ENCODE measurements at regions not wholly inside any gene's neighbourhood (a gene's known extent, or its start where the extent isn't known, plus 50 kb on each side); places are given as distances from the start of the nearest gene placed in this dataset.

DNA sequence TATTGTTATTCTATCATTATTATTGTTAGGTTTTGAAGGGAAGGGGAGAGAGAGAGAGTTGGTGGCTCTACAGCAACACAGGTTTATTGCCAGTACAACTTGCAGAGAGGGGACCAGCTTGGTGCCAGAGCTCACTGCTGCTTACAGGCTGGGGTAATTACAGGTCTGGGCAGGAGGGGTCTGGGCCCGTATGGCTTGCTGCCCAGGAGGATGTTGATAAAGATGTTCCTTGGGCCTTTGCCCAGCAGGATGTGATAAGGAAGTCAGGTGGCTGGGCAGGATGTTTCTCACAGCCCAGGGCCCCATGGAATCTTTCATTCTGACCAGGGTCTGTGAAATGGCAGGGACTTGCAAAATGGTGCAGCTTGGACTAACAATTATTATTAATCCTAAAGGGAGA is 64.2 kb upstream of the ZNF599 start:
- POLR2A ChIA-PET (ENCODE audit: unreplicated experiment): no interaction called here
- Histone ChIP-seq H3K9me3 (ENCODE audit: low read length) (no peaks in the 10 kb centered on the region), H3K9ac (ENCODE audit: low read length) (no peak overlapping the region), H3K27me3 (ENCODE audit: low read length) (no peaks in the 10 kb centered on the region; the same call in 1 of the 2 replicates), H3K4me3 (ENCODE audit: low read length) (no peak overlapping the region), H3K4me2 (ENCODE audit: low read length) (no peak overlapping the region), H3K27ac (ENCODE audit: low read length) (peak overlapping the region; percentile 30), H3K36me3 (ENCODE audit: low read depth, low read length) (no peaks in the 10 kb centered on the region), H3K4me1 (ENCODE audit: insufficient read depth, low read length) (peaks cover 4% of the 10 kb centered on the region; the same call in 1 of the 2 replicates), H4K20me1 (ENCODE audit: low read length) (no peaks in the 10 kb centered on the region), H3K79me2 (ENCODE audit: low read length) (no peaks in the 10 kb centered on the region), H3F3A (ENCODE audit: low read length, unreplicated experiment) (no peaks in the 10 kb centered on the region), H3K9me2 (replicated peaks; ENCODE audit: low read length) (no peaks in the 10 kb centered on the region), H2AFZ (ENCODE audit: low read length) (no peak overlapping the region)
- DNase-seq (no peak), ATAC-seq (no peak)
- CTCF ChIA-PET: interaction anchor here (0.7 kb wide), 1 partner anchor 304 kb away, joined by 3 read pairs; no protein-coding TSS in a partner anchor
- no peak for TF ChIP-seq EZH2 (IDR thresholded peaks at IDR 0.05; ENCODE audit: low read length, unreplicated experiment)
- TF ChIP-seq, protein P1, sequence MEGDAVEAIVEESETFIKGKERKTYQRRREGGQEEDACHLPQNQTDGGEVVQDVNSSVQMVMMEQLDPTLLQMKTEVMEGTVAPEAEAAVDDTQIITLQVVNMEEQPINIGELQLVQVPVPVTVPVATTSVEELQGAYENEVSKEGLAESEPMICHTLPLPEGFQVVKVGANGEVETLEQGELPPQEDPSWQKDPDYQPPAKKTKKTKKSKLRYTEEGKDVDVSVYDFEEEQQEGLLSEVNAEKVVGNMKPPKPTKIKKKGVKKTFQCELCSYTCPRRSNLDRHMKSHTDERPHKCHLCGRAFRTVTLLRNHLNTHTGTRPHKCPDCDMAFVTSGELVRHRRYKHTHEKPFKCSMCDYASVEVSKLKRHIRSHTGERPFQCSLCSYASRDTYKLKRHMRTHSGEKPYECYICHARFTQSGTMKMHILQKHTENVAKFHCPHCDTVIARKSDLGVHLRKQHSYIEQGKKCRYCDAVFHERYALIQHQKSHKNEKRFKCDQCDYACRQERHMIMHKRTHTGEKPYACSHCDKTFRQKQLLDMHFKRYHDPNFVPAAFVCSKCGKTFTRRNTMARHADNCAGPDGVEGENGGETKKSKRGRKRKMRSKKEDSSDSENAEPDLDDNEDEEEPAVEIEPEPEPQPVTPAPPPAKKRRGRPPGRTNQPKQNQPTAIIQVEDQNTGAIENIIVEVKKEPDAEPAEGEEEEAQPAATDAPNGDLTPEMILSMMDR (conservative IDR thresholded peaks at IDR 0.05; ENCODE audit: low read depth, low read length): no peak
- no peak for TF ChIP-seq EZH2phosphoT487 (IDR thresholded peaks at IDR 0.05; ENCODE audit: borderline replicate concordance, low read length)
- intact Hi-C loops (cut with micrococcal nuclease): no loop called here
- no TSS peak for BruUV-seq (replicated peaks)

DNA sequence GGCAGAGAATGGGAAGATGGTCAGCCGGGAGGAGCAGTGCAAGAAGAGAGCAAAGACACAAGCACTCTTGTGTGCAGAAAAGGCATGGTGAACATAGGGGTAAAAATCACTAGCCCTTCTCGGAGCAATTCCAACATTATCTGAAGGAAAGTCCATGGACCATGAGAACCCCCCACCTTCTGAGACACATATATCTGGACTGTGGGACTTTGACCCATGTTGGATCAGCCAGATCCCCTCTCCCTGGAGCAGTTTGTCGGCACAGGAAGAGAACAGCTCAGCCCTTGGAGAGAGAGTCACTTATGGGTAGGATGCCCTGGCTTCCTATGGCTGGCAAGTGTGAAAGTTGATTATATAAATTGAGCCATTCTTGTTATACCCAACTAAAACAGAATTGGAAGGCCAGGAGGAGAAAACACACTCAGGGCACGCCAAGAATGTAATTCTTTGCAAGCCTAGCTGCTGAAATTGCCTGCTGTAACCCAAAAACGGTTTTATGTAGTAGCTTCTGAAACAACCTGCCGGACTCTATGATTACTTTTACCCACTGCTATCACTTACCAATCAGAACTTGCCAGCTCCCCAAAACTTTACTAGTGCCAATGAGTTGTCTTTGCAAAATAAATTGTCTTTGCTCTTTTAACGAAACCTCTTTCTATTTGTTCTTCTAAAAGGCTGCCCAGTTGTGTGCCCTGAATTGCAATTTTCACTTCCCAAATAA is 62.8 kb upstream of the ZNF599 start:
- Histone ChIP-seq H3K4me2 (ENCODE audit: low read length) (no peak overlapping the region), H3K4me3 (ENCODE audit: low read length) (no peak overlapping the region), H3K27me3 (ENCODE audit: low read length) (no peaks in the 10 kb centered on the region; the same call in 1 of the 2 replicates), H3K79me2 (ENCODE audit: low read length) (no peaks in the 10 kb centered on the region), H3K9me3 (ENCODE audit: low read length) (no peaks in the 10 kb centered on the region), H3F3A (ENCODE audit: low read length, unreplicated experiment) (no peaks in the 10 kb centered on the region), H3K27ac (ENCODE audit: low read length) (peak overlapping the region; percentile 23; the same call in 1 of the 2 replicates), H3K36me3 (ENCODE audit: low read depth, low read length) (no peaks in the 10 kb centered on the region), H3K4me1 (ENCODE audit: insufficient read depth, low read length) (peaks cover 4% of the 10 kb centered on the region; the same call in 1 of the 2 replicates), H3K9ac (ENCODE audit: low read length) (no peak overlapping the region), H4K20me1 (ENCODE audit: low read length) (no peaks in the 10 kb centered on the region), H3K9me2 (replicated peaks; ENCODE audit: low read length) (no peaks in the 10 kb centered on the region), H2AFZ (ENCODE audit: low read length) (no peak overlapping the region)
- ATAC-seq (no peak), DNase-seq (no peak)
- no TSS peak for BruUV-seq (replicated peaks)
- intact Hi-C loops (cut with micrococcal nuclease): no loop called here
- CTCF ChIA-PET: no interaction called here
- POLR2A ChIA-PET (ENCODE audit: unreplicated experiment): no interaction called here
- TF ChIP-seq EZH2phosphoT487 (IDR thresholded peaks at IDR 0.05; ENCODE audit: borderline replicate concordance, low read length): no peak
- TF ChIP-seq, protein P1 (conservative IDR thresholded peaks at IDR 0.05; ENCODE audit: low read depth, low read length): no peak
- no peak for TF ChIP-seq EZH2 (IDR thresholded peaks at IDR 0.05; ENCODE audit: low read length, unreplicated experiment)

DNA sequence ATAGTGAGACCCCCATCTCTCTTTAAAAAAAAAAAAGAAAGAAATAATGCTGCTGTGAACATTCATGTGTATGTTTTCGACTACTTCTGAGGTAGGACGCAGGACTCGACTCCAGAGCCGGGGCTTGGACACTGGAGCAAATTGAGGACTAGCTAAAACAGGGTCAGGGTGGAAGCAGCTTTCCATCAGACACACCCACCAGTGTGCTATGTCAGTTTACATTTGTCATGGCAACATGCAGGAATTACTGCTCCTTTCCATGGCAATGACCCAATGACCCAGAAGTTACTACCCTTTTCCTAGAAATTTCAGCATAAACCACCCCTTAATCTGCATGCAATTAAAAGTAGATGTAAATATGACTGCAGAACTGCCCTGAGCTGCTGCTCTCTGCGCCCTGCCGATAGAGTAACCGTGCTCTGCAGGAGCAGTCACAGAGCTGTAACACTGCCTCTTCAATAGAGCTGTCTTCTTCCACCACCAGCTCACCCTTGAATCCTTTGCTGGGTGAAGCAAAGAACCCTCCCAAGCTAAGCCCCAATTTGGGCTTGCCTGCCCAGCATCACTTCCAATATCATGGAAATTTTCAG is 61.6 kb upstream of the ZNF599 start:
- Histone ChIP-seq H3K79me2 (ENCODE audit: low read length) (no peaks in the 10 kb centered on the region), H3K9me3 (ENCODE audit: low read length) (no peaks in the 10 kb centered on the region), H3K27ac (ENCODE audit: low read length) (no peak overlapping the region), H2AFZ (ENCODE audit: low read length) (no peak overlapping the region), H3F3A (ENCODE audit: low read length, unreplicated experiment) (no peaks in the 10 kb centered on the region), H3K4me1 (ENCODE audit: insufficient read depth, low read length) (peaks cover 4% of the 10 kb centered on the region; the same call in 1 of the 2 replicates), H3K9ac (ENCODE audit: low read length) (no peak overlapping the region), H3K4me3 (ENCODE audit: low read length) (no peak overlapping the region), H3K4me2 (ENCODE audit: low read length) (no peak overlapping the region), H3K27me3 (ENCODE audit: low read length) (no peaks in the 10 kb centered on the region; the same call in 1 of the 2 replicates), H3K36me3 (ENCODE audit: low read depth, low read length) (no peaks in the 10 kb centered on the region), H3K9me2 (replicated peaks; ENCODE audit: low read length) (no peaks in the 10 kb centered on the region), H4K20me1 (ENCODE audit: low read length) (no peaks in the 10 kb centered on the region)
- POLR2A ChIA-PET (ENCODE audit: unreplicated experiment): no interaction called here
- BruUV-seq (replicated peaks): no TSS peak
- no peak for DNase-seq
- TF ChIP-seq, protein P1 (conservative IDR thresholded peaks at IDR 0.05; ENCODE audit: low read depth, low read length): no peak
- TF ChIP-seq EZH2 (IDR thresholded peaks at IDR 0.05; ENCODE audit: low read length, unreplicated experiment) (no peak), EZH2phosphoT487 (IDR thresholded peaks at IDR 0.05; ENCODE audit: borderline replicate concordance, low read length) (no peak)
- CTCF ChIA-PET: no interaction called here
- intact Hi-C loops (cut with micrococcal nuclease): no loop called here
- ATAC-seq: no peak
